GM18867 (cell line): ENCODE measurements at regions not wholly inside any gene's neighbourhood (a gene's known extent, or its start where the extent isn't known, plus 50 kb on each side); places are given as distances from the start of the nearest gene placed in this dataset.

Experiments
- ATAC-seq: cut with Tn5 transposase; IDR thresholded peaks from one replicate; pipeline ENCODE4 v1.9.1; 2021; ENCODE audit warnings: mild to moderate bottlenecking, moderate library complexity; ENCODE audit not compliant: unreplicated experiment

DNA sequence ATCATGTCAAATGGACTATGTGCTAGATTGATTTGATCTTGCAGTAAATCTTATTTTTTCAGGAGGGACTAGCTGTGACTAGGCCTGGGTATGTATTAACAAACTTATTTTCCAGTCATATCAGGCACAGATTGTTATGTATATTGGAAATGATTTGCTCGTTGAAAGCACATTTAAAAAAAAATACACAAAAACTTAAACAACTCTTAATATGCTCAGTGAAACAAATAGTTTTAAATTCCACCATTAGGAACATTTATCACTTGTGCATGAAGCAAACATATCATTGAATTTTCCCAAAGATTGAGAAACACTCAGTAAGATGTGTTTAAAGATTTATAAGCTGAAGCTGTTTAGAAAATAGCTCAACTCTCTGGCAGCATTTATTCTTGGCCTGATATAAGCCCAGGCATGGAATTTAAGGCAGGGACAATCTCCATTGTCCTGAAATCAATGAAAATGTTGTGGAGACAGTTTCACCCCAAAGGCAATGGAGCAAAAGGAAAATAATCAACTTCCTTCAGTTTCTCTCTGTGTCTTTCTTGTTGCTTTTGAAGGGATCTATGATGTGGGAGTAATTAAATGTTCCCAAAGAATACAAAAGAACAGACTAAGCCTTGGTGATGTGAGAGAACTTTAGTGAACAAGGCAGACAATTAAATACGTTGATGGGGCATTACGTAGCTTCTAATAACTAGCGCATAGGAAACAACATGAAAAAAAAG, 250.3 kb downstream of the GPR37 start:
- no peak for ATAC-seq

DNA sequence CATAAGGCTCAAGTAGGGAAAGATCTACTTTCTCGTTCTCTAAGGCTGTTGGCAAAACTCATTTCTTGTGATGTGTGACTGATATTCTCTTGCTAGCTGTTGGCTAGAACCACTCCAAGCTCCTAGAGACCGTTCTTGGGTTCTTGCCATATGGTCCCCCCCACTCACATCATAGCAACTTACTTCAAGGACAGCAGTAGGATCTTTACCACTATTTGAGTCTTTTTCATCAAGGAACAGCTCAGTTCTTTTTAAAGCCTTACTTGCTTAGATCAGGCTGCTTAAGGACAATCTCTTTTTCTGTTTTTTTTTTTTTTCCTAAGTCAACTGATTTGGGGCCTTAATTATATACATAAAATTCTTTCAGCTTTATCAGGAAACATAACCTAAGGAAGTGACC, 251.1 kb downstream of the GPR37 start:
- no peak for ATAC-seq

DNA sequence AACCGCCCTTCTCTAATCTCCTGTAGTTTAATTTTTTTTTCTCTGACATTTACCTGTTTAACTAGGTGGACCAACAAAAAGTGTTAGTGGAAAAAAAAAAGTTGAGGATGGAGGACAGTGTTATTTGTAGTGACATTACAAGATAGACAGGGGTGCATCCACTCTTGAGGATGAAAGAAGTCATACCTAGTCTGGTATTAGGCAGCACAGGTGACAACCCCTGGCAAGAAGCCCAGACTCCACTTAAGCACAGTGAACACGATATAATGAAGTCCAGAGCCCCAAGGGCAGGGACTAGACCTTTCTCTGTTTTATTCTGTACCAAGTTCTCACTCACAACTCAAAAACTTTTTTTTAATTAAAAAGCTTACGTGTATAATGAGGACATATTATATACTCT, 268.4 kb downstream of the GPR37 start:
- no peak for ATAC-seq

DNA sequence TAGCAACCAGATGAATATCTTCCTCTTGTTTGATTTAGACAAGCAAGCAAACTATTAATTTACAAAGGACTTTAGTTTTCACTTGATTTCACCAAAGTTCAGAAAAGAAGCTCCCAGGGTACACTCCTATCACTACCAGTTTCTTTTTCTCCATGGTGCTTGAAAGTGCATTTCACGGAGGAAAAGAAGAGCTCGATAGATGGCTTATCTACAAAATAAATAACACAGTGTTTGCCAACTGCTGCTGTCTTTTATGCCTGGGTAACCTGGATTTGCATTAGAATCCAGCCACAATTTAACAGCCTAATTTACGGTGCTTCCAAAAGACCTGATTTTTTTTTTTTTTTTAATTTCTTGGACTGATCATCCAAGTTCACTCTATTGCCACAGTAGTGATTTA, 275.7 kb downstream of the GPR37 start:
- ATAC-seq: no peak

DNA sequence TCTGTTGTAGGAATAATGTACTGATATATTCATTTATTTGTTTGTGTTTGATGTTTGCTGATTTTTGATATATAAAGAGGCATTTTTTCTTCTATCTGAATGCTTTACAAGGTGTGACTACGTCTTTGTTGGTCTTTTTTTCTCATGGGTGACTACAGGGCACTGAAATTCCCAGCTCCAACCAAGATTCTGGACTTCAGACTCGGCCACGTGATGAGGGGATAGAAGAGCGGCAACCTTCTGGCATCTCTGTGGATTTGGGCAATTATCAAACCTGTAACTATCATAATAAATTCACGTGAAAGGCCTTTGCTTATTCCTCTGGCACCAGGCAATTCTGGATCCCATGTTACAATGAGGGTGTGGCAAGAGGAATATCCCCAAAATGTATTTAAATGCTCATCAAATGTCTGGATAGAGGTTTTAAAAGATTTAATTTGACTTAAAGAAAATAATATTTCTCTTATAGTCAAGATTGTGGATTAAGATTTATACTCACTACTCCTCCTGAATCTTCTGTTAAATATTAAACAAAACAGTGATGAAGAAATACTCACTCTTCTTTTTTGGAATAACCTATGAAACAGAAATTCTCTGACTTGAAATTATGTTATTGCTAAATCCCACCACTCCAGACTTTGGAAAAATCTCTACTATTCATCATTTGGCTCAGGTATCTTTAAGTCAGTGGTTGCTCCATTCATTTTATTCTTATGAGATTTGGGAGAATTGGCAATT, 276.3 kb downstream of the GPR37 start:
- ATAC-seq: no peak

DNA sequence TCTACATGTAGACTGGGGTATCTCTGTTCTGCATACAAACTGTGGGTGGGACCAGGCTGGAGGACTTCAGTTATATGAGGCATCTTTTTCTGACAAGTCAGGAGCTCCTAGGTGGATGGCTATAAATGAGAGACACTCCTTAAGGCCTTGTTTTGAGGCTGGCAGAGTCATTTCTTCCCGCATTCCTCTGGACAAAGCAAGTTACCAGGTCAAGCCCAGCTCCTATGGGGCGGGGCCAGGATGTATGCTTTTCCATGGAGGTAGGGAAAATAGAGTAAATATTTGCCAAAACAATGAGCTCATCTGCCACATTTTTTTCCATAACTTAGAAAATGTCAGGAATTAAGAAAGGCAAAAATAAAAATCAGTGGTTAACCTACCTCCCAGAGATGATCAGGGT, 283.4 kb downstream of the GPR37 start:
- ATAC-seq: no peak

DNA sequence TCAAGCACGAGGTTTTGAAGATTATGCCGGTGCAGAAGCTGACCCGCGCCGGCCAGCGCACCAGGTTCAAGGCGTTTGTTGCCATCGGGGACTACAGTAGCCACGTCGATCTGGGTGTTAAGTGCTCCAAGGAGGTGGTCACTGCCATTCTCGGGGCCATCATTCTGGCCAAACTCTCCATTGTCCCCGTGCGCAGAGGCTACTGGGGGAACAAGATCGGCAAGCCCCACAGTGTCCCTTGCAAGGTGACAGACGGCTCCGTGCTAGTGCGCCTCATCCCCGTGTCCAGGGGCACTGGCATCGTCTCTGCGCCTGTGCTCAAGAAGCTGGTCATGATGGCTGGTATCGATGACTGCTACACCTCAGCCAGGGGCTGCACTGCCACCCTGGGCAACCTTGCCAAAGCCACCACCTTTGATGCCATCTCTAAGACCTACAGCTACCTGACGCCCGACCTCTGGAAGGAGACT, 284.7 kb downstream of the GPR37 start:
- ATAC-seq: no peak

DNA sequence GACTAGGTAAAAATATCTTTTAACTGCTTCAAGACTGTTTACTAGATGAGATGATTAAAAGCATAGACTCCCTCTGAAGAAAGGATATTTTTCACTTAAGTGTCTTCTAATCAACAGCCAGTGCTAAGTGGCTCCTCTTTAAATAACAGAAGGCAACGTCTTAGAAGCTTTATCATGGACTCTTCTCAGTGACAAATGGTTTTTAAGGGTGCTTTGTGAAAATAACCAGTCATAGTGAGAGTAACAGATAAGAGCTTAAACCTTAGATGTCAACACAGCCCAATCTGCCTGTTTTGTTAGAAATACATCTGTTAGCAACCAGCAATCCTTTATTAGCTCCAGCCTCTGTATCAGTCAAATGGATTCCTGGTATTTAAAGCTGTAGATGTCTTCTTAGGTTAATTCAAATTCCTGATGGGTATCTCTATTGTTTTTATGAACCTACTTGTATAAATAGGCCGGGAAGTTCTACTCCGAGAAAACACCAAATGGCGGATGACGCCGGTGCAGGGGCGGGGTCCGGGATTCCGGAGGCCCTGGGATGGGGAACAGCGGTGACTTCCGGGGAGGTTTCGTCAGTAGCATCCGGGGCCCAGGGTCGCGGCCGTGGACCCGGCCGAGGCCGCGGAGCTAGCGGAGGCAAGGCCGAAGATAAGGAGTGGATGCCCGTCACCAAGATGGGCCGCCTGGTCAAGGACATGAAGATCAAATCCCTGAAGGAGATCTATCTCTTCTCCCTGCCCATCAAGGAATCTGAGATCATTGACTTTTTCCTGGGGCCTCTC, 285.4 kb downstream of the GPR37 start:
- ATAC-seq: no peak

DNA sequence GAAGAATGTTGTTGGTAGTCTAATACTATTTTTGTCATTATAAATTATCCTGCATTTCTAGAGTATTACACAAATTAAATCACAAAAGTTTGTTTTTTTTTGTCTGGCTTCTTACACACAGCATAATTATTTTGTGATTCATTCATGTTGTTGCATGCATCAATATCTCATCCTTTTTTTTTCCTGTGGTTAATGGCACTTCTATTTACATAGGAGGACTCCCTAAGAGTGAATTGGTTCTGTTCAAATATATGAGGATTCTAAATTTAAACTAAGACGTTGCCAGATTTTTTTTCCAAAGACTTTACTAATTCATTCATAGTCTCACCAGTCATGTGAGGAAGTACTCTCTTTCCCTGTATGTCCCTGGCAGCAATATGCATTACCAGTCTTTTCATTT, 303.3 kb downstream of the GPR37 start:
- ATAC-seq: no peak

DNA sequence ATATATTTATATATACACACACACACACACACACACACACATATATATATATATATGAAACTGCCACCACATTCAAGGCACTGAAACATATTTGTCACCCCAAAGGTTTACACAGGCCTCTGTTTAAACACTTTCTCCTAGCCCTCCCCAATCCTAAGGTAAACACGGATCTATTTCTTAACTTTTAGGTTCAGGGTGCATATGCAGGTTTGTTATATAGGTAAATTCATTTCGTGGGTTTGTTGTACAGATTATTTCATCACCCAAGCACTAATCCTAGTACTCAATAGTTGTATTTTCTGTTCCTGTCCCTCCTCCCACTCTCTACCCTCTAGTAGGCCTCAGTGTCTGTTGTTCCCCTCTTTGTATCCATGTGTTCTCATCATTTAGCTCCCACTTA, 305.0 kb downstream of the GPR37 start:
- no peak for ATAC-seq

DNA sequence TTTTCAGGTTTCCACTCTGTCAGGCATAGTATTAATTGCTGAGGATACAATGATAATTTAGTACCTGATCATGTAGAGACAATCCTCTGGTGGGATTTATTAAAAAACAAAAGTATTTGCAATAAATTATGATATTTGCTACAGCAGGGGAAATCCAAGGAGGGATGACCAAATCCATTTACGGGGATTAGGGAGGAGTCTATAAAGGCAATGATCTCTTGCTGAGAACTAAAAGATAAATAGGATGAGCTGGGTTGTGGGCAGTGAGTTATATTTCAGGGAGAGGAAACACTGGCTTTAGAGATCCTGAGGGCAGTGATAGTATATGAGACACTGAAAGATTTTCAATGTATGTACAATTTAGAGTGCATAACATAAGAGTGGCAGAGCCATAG, 305.5 kb downstream of the GPR37 start:
- ATAC-seq: no peak

DNA sequence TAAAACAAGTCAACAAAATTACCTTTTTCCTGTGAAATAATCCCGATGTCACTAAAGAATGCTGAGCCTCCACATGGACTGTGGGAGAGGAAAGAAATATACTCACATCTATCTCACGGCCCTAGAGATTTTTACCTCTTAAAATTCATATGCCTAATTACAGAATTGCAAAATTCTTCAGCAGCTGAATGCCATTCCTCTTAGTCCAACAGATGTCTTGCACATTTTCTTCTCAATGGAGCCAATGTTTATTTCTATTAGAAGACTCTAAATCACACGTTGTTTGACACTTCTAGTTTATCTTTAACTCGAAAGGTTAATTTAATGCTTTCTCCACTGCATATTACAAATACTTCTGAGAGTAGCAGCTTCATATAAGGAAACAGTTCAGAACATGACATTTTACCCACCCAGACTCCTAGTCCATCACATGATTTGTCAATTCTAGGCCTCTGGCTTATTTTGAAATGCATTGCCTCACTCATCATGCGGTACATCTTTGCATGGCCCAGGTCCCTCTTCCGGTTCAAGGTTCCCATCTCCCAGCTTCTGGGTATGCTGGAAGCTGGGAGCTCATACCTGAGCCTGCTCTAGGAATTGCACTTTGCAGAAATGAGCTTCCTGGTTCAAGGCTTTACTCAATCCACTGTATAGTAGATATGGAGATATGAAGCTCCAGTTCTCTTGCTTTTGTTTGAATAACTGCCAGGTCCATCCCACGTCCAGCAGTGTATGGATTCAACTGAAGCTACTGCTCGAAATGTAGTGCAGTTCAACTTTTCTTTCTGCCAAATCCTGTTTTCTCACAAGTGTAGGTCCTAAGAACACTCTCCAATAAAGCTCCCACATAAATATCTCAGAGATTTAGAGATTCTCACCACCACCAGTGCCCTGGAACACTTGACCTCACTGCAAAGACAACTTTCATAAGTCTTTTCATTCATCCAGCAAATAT, 306.2 kb downstream of the GPR37 start:
- no peak for ATAC-seq

DNA sequence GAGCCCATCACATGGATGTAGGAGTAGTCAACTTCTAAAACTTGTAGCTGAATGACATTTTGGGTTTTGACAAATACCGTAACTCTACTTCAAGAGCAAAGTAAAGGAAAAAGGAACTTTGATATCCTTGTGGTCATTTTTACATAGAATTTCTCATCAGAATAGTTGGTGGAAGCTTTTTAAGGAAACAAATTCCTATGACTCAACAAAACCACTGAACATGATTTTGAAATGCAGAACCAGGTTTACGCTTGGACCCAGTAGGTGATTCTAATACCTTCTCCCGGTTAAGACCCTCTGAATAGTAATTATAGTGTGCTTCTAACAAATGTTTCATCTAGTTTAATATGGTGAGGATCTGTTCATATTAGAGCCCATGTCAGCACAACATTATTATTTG, 307.8 kb downstream of the GPR37 start:
- no peak for ATAC-seq

DNA sequence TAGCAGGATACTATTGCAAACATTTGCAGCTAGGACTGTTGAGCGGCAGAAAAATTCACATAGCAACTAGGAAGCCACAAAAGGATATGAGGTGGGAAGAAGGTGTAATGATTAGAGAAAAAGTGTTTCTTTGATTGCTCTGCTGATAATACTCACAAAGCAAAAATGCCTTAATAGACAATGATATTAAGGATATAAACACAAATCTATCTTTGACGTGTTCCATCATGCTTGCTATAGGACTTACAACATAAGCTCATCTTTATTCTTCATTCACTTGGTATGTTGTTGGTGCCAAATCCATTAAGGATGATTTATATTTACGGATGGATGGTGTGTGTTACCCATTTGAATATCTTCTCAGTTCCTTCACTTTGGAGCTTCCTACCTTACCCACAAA, 309.3 kb downstream of the GPR37 start:
- no peak for ATAC-seq

DNA sequence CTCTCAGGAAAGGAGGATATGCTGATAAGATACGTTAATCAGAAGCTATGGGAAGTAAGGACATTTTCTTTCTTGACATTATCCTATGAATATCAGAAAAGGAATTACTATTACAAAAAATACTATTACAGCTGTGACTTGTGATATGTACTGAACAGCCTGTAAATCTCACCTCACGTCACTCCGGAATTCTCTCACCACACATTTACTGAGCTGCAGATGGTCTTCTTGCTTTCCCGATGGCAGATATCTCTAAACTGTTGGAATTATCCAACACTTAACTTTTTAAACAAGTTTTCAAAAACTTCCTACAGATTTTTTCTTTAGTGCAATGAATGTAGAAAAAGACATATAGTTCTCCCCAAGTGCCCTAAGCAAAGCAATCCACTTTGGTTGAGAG, 313.4 kb downstream of the GPR37 start:
- no peak for ATAC-seq

DNA sequence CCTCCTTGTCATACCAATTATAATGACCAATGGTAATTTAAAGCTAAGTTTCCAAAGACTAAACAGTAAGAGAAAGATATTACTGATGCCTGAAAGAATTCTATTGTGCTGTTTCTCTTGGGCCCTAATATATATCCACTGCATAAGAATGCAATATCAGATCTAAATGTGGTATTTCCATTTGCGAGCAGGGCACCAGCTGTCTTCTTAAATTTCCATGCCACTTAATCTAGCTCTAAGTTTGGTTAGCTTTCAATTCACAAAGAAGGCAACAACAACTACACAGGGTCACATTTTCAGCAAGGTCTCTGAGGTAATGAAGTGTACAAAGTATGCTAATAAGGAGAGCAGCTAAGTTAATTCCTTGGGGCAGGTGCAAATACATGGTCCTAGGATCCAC, 315.7 kb downstream of the GPR37 start:
- ATAC-seq: no peak

DNA sequence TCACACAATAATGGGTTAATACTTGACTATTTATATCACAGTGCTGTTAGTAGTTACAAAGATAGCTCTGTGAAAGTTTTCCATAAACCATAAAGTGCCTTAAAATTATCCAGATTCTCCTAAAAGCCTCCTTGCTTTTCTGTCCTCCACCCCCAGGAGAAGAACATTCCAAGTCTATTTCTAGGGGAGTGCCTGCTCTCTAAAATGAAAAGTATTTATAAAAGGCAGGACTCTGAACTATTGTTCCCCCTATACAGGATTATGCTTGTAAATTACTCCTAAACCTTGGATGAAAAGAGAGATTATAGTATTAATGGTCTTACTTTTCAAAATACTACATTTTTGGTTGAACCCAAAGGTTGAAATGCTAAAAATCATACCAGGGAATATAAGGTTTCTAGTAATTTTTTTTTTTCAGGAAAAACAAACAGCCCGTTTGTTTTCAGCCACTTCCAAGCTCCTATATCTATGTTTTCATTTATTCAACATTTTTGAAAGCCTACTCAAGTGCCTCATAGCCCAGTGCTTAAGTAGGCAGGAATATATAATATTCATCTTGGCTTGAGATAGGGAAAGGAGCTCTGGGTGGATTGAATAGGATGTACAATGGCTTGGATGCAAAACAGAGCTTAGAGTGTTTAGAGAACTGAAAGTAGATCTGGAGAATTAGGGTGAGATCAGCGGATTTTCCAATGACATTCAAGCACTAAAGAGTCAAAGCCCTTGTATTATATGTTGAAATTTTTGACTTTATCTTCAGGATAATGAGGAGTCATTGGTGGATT, 320.7 kb downstream of the GPR37 start:
- ATAC-seq: no peak

DNA sequence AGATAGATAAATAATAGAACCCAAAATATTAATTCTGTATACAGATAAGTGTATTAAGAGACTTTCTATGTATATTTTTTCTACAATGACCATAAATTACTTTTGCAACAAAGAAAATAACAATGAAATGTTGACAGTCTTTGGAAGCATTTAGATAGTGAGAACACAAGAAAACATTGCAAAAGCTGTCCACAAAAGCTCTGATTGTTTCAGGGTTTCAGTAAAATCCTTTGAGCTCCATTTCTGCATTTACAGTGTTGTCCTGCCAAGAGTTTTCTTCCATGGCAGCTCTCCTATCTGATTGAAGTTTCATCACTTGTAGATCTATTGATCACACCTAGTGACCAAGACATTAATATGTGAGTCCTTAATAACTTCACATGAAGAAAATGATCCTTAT, 321.8 kb downstream of the GPR37 start:
- no peak for ATAC-seq

DNA sequence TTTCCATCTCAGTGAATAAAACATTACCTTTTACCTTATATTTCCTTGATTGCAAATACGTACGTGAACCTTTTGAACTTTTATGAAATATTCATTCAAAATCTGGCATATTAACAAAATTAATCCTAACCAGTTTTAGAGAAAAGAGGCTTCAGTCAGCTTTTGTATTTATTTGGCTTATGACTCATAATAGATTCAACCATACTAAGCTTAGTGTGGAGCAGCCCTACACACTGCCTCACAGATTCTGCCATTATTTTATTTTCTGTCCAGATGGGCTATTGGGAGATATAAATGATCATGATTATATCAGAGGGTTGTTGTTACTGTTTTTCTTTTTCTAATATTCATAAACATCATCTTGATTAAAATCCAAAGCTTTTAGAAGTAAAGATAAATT, 325.5 kb downstream of the GPR37 start:
- ATAC-seq: no peak

DNA sequence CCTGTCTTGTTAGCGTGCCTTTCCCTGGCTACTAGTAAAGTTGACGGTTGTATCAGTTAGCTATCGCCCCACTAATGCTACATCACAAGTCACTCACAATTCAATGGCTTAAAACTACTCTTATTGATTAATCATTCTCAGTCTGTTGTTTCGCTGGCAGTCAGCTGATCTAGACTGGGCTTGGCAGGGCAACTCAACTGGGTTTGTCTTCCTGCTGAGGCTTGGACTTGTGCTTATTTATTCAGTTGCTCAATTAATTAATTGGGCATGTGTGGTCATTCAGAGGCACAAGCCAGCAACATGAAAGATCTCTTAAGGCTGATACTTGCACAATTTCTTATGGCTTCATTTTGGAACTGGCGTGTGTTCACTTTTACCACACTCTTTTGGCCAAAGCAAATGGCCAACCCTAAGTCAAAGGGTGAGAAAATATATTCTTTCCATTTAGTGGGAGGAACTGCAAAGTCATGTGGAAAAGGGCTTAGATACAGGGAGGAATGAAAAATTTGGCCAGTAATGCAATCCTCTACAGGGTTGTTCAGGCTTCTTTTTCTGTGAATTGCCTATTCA, 333.5 kb downstream of the GPR37 start:
- ATAC-seq: no peak
